ENCODE measurements at regions not wholly inside any gene's neighbourhood (a gene's known extent, or its start where the extent isn't known, plus 50 kb on each side); places are given as distances from the start of the nearest gene placed in this dataset.
"Not testable (repeated sequence)": the region's sequence is repeated elsewhere in the genome, so short reads cannot be mapped to it uniquely, and the experiment has no call there.

- DNase-seq, result no peak
Measured at GRCh38 chr19:28171983-28172382, 1041.0 kb downstream of the UQCRFS1 start.

- DNase-seq, result no peak
Measured at GRCh38 chr19:28170066-28170465, 1042.9 kb downstream of the UQCRFS1 start.

- DNase-seq, result no peak
Measured at GRCh38 chr19:28169168-28169887, 1043.6 kb downstream of the UQCRFS1 start.

GRCh38 chr19:28168557-28168956 is 1044.4 kb downstream of the UQCRFS1 start:
- DNase-seq, result no peak

GRCh38 chr19:28166025-28166424 is 1046.9 kb downstream of the UQCRFS1 start:
- no peak for DNase-seq

GRCh38 chr19:28164214-28164613 is 1048.7 kb downstream of the UQCRFS1 start:
- no peak for DNase-seq

- no peak for DNase-seq
Measured at GRCh38 chr19:28159065-28159464, 1053.9 kb downstream of the UQCRFS1 start.

GRCh38 chr19:28155265-28155664 is 1057.7 kb downstream of the UQCRFS1 start:
- no peak for DNase-seq

GRCh38 chr19:28154077-28154476 is 1058.9 kb downstream of the UQCRFS1 start:
- DNase-seq, result no peak

GRCh38 chr19:28153123-28153522 is 1059.8 kb downstream of the UQCRFS1 start:
- DNase-seq, result no peak

GRCh38 chr19:28152195-28152594 is 1060.8 kb downstream of the UQCRFS1 start:
- no peak for DNase-seq

GRCh38 chr19:28150129-28150528 is 1062.8 kb downstream of the UQCRFS1 start:
- no peak for DNase-seq

- DNase-seq, result no peak
Measured at GRCh38 chr19:28148554-28148953, 1064.4 kb downstream of the UQCRFS1 start.

GRCh38 chr19:28142258-28142657 is 1070.7 kb downstream of the UQCRFS1 start:
- no peak for DNase-seq

- DNase-seq, result no peak
Measured at GRCh38 chr19:28140201-28140600, 1072.8 kb downstream of the UQCRFS1 start.

- DNase-seq, result no peak
Measured at GRCh38 chr19:28137772-28138171, 1075.2 kb downstream of the UQCRFS1 start.

- DNase-seq, result no peak
Measured at GRCh38 chr19:28136796-28137195, 1076.2 kb downstream of the UQCRFS1 start.

GRCh38 chr19:28135825-28136224 is 1077.1 kb downstream of the UQCRFS1 start:
- no peak for DNase-seq

- no peak for DNase-seq
Measured at GRCh38 chr19:28134311-28134710, 1078.6 kb downstream of the UQCRFS1 start.

- not testable (repeated sequence) for DNase-seq
Measured at GRCh38 chr19:28130881-28131280, 1082.1 kb downstream of the UQCRFS1 start.

- no peak for DNase-seq
Measured at GRCh38 chr19:28130066-28130511, 1082.9 kb downstream of the UQCRFS1 start.

GRCh38 chr19:28128341-28128740 is 1084.6 kb downstream of the UQCRFS1 start:
- no peak for DNase-seq

GRCh38 chr19:28126135-28126898 is 1086.6 kb downstream of the UQCRFS1 start:
- no peak for DNase-seq

- DNase-seq, result no peak
Measured at GRCh38 chr19:28122734-28123133, 1090.2 kb downstream of the UQCRFS1 start.
